ENCODE measurements at regions not wholly inside any gene's neighbourhood (a gene's known extent, or its start where the extent isn't known, plus 50 kb on each side); places are given as distances from the start of the nearest gene placed in this dataset.

DNA sequence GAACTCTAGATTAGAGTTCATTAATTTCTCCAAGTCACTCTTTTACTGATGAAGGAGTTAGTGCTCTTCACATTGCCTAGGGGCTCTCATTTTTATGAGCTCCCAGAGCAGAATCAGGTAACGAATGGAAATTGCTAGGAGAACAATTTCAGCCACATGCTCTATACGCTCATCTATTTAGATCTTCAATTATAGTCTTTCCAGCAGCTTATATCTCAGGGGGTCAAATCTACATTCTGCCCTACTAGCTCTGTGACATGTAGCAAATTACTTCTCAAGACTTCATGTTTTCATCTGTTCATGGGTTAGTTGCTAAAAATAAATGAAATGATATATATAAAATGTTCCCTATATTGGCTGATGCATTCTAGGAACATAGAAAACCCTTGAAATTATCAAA is 183.6 kb downstream of the PLPP3 start:
- in situ Hi-C loops (cut with HindIII; ENCODE audit: low sequenced_read_pairs): no loop called here

DNA sequence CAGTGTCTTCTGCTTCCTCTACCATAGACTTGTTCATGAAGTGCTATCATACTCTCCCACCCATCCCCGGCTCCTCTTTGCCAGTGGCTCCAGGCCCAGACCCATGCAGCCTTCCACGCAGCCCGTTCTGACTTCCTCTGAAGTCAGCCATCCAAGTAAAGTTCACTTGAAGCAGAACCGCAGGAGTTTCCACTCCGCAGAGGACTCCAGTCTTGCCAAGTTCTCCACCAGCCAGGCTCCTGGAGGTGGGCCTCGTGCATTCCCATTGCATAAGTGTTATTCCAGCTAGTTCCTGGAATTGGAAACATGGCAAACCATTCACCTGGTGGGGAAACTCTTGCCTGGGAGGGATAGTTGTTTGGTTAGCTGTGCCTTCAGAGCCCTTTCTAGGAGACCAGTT is 185.1 kb downstream of the PLPP3 start:
- in situ Hi-C loops (cut with HindIII; ENCODE audit: low sequenced_read_pairs): no loop called here

DNA sequence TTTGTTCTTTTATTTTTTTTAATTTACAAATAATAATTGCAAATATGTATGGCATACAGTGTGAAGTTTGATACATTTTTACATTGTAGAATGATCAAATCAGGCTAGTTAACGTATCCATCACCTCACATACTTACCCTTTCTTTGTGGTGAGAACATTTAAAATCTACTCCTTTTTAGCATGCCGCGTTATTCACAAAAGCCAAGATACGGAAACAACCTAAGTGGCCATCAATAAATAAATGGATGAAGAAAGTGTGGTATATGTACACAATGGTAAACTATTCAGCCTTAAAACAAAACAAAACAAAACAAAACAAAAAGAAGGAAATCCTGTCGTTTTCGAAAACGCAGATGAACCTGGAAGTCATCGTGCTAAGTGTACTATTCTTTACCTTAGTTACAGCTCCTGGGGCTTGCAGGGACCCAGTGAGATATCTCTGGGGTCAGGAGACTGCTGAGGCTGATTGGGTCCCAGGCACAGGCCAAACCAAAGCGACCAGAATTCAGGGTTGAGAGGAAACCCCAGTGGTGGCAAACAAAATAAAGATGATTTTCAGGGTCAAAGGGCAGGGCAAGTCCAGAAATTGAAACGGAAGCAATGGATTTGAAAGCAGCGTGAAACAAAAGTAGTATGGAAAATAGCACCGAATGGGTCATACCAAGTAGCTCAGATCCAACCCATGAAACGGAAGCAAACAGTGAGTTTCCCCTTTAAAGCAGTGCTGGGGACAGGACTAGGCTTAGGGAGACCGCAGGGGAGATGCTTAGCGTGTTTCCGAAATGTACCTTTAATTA is 188.2 kb downstream of the PLPP3 start:
- in situ Hi-C loops (cut with HindIII; ENCODE audit: low sequenced_read_pairs): no loop called here

DNA sequence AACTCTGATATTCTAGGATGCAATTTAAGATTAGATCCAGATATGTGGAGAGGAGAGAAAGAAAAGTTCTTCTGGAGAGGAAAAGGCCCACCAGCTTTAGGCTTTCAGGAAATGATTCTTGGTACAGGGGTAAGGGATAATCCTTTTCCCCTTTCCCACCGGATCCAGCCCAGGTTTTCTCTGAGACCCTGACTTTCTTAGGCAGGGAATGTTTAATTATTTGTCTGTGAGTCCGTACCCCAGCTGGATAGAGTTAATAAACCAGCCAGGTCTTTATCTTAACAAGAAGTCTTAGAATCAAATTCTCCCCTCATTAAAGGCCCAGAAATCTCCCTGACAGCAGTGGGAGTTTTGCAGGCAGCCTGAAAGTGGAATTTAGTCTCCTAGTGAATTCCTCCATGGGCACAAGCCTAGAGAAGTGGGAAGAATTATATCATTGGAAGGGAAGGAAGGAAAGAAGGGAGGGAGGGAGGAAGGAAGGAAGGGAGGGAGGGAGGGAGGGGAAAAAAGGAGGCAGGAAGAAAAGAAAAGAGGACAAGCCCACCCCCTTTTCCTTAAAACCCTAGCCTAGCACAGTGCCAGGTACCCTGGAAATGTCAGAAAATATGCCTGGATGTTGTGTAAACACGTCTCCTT is 189.0 kb downstream of the PLPP3 start:
- in situ Hi-C loops (cut with HindIII; ENCODE audit: low sequenced_read_pairs): no loop called here

DNA sequence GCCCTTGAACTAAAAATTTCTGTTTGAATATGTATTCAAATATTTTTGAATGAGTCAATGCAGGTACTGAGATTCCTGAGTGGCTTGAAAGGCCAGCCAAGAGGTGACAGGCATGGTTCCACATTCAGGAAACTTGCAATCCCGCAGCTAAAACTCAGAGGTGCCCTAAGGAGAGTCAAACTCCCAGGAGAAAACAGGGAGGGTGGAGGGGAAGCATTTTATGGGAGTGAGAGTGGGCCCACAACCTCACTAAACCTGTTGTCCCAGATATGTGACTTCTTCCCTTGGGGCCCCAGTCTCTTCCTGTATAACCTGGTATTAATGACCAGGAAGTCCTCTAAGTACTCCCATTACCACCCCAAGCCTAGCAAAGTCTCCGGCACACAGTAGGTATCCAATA is 189.6 kb downstream of the PLPP3 start:
- in situ Hi-C loops (cut with HindIII; ENCODE audit: low sequenced_read_pairs): no loop called here

DNA sequence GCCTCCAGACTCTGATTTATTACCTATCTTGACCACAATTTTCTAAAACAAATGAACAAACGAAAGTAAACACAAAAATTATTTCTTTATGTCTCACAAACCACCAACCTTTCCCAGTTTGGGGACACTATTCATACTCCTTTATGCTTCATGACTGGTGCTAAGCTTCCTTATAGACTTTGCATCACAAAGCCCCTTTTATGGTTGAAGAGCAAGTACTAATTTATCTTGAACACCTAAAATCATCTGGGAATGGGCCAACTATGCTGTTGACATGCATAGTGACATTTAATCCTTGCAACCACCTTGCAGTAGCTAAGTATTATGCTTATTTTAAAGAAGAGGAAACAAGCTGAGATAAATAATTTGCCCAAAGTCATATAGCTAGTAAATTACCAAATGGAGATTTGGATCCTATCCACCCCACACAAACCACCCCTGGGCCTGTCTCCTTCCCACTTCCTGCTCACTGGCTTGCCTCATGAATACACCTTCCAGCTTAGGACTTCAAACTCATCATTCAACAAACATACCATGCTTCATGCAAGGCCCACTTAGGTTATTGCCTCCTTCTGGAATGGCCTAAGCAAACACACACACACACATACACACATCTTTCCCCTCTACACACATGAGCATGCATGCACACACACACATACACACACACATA is 192.2 kb downstream of the PLPP3 start:
- in situ Hi-C loops (cut with HindIII; ENCODE audit: low sequenced_read_pairs): no loop called here

DNA sequence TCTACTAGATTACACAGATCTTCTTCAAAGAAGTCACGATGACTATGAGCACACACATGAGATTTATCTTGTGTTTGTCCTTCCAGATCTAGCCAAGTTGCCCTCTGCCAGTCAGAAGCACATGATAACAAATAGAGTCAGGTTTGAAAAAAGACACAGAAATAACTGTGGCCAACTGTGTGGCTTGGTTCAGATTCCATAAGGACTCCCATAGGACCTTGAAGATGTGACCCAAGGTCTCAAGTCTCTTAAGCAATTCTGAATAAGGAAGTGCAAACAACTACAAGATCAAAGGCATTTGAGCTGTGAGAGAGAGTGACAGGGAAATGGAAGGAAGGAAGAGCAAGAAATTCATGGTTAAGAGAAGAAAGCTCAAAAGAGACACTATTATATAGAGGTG is 194.0 kb downstream of the PLPP3 start:
- in situ Hi-C loops (cut with HindIII; ENCODE audit: low sequenced_read_pairs): no loop called here

DNA sequence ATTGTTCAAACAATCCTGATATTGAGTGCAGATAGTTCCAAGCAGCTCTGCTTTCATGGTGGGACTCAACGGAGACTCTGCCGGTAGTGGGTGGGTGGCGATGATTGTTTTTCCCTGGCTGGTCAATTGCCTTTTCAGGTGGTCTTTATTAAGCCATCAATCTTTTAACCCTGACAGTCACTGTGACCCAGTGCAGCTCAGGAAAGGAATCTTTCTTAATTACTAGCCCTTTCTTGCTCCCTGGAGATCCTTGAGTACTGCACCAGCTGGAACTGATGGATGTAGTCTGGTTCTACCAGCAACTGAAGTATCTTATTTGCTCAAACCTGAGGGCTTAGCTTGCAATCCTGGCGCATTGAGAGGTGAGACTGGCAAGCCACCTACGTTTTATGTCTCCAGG is 196.4 kb downstream of the PLPP3 start:
- in situ Hi-C loops (cut with HindIII; ENCODE audit: low sequenced_read_pairs): no loop called here

DNA sequence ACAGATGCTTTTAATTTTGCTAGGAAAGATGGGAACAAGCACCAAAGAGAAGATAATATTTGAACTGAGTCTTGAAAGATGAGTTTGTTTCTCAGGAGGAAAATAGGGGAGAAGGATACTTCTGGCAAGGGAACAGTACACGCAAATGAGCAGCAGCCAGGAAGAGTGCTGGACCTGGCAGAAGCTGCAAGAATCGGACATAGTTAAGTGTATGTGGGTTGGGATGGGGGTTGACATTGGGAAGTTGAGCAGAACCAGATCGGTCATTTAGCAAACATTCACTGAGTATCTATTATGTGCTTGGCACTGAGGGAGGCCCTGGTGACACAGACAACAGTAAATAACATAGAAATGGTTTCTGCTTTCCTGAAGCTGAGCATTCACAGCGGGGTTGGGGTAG is 198.8 kb downstream of the PLPP3 start:
- in situ Hi-C loops (cut with HindIII; ENCODE audit: low sequenced_read_pairs): no loop called here

DNA sequence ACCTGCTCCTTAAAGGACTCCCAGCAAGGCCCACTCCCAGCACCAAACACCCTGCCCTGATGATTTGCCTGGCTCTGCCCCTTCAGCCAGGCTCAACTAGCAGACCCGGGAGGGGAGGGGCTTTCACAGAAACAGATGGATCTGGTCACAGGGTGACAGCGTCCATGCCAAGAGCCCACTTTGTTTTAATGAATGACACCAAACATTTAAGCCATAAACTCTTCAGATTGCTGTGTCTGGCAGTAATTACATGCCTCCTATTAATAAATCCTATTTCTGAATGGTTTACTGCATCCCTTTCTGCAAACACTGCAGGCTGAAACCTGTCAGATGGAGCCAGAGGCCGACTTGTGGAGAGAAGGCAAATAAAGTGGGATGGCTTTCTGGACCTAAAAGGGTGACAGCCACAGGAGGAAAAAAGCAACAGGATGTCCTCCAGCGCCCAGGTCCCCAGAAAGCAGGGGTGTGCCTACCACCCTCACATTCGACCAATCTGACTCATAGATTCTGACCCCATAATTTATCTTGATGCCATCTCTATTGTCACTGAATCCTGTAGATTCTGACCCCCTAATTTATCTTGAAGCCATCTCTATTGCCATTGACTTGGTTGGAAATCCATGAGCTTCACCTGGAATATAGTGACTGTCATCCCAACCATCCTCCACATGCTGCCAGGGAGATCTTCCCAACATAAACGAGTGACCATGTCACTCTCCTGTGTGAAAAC is 200.9 kb downstream of the PLPP3 start:
- in situ Hi-C loops (cut with HindIII; ENCODE audit: low sequenced_read_pairs): loop anchor here (10.0 kb wide), 1 partner anchor 64 kb away; no protein-coding TSS in a partner anchor

DNA sequence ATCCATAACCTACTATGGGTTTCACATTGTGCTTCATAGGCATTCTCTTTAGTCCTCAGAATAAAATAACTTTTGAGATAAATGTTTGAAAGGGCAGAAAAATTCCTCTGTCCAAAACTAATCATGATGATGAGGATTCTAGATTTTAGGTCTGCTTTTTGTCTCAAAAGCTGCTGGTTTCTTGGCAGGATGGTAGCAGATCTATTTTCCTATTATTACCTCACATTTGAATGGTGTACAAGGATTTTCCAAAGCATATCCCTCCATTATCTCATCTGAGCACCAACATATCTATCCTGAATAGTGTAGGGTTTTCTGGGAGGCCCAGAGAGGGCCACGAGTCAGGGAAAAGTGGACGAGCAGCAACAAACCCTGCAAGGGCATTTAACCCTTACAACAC is 201.9 kb downstream of the PLPP3 start:
- in situ Hi-C loops (cut with HindIII; ENCODE audit: low sequenced_read_pairs): loop anchor here (10.0 kb wide), 1 partner anchor 63 kb away; no protein-coding TSS in a partner anchor

DNA sequence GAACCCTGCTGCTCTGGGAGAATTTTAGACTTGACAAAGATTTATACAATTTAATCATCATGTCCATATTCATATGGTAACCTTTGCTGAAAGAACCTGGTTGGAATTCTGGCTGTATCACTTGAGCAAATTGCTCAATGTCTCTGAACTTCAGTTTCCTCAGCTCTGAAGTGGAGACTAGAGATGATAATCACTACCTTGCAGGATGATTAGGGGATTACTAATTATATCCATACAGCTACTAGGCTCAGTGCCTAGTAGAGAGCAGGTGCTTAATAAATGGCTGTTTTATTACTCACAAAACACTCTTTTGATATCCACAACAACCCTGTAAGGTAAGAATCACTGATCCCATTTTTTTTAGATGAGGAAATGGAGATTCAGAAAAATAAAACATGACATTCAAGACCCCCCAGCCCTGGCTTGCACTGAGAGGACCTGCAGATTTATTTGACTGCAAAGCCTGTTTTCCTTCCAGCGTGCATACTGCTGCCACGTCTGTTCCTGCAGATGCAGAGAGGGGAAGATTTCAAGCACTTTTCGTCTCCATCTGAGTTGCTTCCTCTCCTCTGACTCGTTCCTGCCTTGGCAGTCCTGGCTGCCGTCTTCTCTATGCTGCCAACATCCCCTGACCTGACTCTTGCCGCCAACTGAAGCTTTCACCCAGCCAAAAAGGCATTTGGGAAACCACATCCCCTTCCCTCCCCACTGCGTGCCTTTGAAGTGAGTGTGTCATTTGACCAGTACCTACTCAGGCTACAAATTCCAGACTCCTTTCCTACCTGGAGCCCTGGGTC is 203.0 kb downstream of the PLPP3 start:
- in situ Hi-C loops (cut with HindIII; ENCODE audit: low sequenced_read_pairs): loop anchor here (10.0 kb wide), 1 partner anchor 62 kb away; no protein-coding TSS in a partner anchor

DNA sequence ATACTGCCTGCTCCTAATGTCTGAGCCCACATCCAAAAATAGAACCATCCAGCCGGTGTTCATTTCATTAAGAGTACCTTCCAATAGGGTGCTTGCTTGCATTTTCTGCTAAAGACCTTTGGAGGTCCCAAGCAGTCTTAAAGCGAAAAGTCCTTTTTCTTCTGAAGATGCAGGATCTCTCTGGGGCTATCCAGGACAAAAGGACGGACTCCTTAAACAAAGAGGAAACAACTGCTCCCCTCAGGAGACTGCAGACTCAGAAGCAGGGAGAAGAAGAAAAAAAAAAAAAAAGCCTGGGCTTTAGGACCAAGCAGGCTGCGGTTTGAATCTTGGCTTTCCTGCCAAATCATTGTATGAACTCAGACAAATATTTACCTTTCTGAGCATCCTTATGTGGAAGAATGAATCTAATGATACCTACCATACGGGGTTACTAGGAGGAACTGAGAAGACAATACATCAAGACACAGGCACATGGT is 204.0 kb downstream of the PLPP3 start:
- in situ Hi-C loops (cut with HindIII; ENCODE audit: low sequenced_read_pairs): loop anchor here (10.0 kb wide), 1 partner anchor 61 kb away; no protein-coding TSS in a partner anchor

DNA sequence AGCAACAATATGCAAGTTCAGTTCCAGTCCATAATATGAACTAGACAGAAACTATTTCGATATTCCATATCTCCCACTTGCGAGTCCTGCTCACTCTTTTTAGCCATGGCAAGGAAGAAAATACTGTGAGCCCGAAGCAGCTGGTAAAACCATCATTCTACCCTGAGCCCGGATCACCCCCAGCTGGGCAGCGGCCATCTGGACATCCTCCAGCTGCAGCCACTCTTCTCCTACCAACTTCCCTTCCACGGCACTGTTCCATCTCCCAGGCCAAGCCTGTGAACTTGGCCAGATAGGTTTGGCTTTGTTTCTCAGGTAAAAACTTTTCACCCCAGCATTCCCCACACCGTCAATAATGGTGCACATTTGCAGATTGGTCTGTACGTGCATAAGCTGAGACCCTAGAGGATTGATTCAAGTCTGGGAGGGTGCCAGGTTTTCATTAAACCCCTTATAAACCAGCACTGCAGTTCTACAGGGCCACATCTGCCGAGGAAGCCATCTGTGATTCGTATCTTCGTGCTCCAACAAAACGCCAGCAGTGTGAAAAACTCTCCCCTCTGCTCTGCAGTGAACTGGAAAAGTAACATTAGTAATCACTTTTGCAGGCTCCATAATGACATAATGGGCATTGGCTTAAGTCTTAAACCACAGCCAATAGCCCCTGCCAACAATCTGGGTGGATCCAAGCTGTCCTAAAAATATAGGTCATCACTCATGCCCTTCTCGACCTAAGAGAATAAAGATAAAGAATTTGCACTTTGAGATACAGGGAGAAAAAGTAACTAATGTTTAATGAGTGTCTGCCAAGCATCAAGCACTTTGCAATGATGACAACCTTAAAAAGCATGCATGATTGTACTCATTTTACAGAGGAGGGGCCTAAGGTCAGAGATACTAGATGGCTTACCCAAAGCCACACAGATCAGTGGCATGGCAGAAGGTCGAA is 205.1 kb downstream of the PLPP3 start:
- in situ Hi-C loops (cut with HindIII; ENCODE audit: low sequenced_read_pairs): loop anchor here (10.0 kb wide), 1 partner anchor 59 kb away; no protein-coding TSS in a partner anchor

DNA sequence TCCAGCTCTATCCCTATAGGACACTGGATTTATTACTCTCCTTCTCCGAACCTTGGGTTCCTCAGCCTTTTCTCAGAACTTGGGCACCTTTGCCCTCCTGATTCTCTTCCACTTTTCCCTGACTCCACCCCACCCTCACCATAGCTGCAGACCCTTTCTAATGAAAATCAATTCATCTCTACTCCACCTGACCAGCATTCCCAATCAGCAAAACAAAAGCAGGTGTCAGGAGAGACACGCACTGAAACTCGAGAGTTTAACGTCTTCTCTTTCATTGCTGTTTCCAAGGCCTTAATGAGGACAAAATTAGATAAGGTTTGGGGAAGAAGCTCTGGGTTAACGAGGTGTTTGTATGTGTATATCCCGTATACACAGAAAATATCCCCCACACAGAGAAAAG is 208.8 kb downstream of the PLPP3 start:
- in situ Hi-C loops (cut with HindIII; ENCODE audit: low sequenced_read_pairs): loop anchor here (10.0 kb wide), 1 partner anchor 56 kb away; no protein-coding TSS in a partner anchor

DNA sequence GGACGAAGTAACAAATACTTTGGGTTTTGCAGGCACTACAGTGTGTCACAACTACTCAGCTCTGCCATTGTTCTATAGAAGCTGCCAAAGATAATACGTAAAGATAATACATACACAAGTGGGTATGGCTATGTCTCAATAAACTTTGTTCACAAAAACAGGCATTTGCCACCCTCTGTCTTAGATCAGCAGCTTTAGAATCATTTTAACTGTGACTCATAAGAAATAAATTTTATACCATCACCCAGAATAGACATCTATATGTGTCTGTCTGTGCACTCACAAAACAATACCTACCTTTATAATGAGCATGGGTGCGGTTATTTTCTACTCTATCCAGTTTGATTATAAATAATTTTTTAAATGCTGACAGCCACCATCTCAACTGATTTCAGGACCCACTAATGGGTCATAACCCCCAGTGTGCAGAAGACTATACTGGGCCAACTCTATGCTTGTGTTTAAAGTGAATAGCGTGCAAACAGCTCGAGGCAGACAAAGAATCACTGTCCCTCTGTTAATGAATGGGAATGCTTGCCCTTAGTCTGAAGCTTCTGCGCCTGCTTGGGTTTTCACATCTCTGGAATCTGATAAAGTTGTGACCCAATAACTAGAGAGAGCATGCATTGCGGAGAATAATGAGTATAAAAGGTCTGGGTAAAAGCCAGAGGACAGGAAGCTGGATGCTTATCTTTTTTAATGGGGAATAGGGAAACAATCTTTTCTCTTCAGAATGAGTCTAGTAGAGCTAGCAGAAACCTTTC is 216.2 kb downstream of the PLPP3 start:
- in situ Hi-C loops (cut with HindIII; ENCODE audit: low sequenced_read_pairs): no loop called here

DNA sequence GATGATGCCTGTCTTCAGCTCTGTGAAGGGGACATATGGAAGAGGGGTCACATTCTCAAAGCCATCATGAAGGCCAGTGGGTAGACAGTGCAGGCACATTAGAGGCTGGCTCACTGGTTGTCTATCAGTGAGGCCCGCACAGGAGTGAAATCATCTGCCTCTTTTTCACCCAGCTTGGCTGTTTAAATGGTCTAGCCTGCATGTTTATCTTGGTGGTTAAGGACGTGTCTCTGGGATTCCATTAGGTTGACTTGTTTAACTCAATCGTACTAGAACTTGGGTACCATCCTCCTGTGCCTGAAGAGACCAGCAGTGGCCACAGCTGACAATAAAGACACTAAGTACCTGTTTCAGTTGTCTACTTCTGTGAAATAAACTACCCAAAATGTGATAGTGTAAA is 219.3 kb downstream of the PLPP3 start:
- in situ Hi-C loops (cut with HindIII; ENCODE audit: low sequenced_read_pairs): no loop called here

DNA sequence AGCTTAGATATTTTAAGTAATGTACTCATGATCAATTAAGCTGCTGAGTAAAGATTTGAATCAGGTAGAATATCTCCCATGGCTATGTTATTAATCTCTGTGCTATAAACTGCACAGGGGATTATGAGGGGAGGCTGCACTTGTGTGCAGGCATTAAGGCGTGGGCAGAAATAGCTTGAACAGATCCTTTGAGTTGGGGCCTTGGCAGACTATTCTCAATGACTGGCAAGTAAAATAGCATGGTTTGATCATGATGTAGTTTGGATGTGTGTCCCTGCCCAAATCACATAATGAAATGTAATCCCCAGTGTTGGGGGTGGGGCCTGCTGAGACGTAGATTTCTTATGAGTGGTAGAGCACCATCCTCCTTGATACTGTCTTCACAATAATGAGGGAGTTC is 220.3 kb downstream of the PLPP3 start:
- in situ Hi-C loops (cut with HindIII; ENCODE audit: low sequenced_read_pairs): no loop called here

Data from DLD1 (cell line).